HepG2 (cell line): ENCODE measurements at regions not wholly inside any gene's neighbourhood (a gene's known extent, or its start where the extent isn't known, plus 50 kb on each side); places are given as distances from the start of the nearest gene placed in this dataset.

ENCODE experiments used
- CC2D1A ChIP-seq: sonication (generic); formaldehyde crosslinking; IDR thresholded peaks from 2 replicates; pipeline ENCODE4 v1.8.1; 2023; ENCODE audit warnings: mild to moderate bottlenecking, missing genetic modification reagents
- CTCF ChIP-seq: sonication (generic); formaldehyde crosslinking; IDR thresholded peaks from 2 replicates; pipeline ENCODE4 v1.5.0; 2020; ENCODE audit warnings: mild to moderate bottlenecking, missing genetic modification reagents, moderate library complexity
- EP300 ChIP-seq, 3 experiments: sonication (generic) in 1 of 3; formaldehyde crosslinking in 1 of 3; IDR thresholded peaks; 2 replicates each; pipeline versions ENCODE4 v1.5.1 to v1.6.1; 2011 to 2020; ENCODE audit warnings: low read depth in 2 of 3, low read length in 2 of 3, borderline replicate concordance in 1 of 3, improper control_type of control experiment in 1 of 3, mild to moderate bottlenecking in 1 of 3, missing genetic modification reagents in 1 of 3, moderate library complexity in 1 of 3
- KLF12 ChIP-seq: sonication (generic); formaldehyde crosslinking; IDR thresholded peaks from 2 replicates; pipeline ENCODE4 v1.4.0; 2020; ENCODE audit warnings: missing genetic modification reagents, borderline replicate concordance
- NR2C2 ChIP-seq: sonication (generic); formaldehyde crosslinking; IDR thresholded peaks from 2 replicates; pipeline ENCODE4 v1.4.0; 2020; ENCODE audit warnings: missing genetic modification reagents, mild to moderate bottlenecking, moderate library complexity, borderline replicate concordance
- PBX2 ChIP-seq: IDR thresholded peaks from 2 replicates; pipeline ENCODE4 v1.6.1; 2016; ENCODE audit warnings: control low read depth
- POLR2AphosphoS5 ChIP-seq: IDR thresholded peaks from 2 replicates; pipeline ENCODE4 v1.6.1; 2012; ENCODE audit warnings: low read depth, low read length
- RELA ChIP-seq: sonication (generic); formaldehyde crosslinking; IDR thresholded peaks from 2 replicates; pipeline ENCODE4 v1.4.0; 2020; ENCODE audit warnings: missing genetic modification reagents
- SIN3B ChIP-seq: fragments of 150-350 bp; IDR thresholded peaks from 2 replicates; pipeline ENCODE4 v1.6.1; 2014; ENCODE audit warnings: low read length
- TBX3 ChIP-seq: fragments of 450-650 bp; IDR thresholded peaks from 2 replicates; pipeline ENCODE4 v1.6.1; 2017; ENCODE audit warnings: antibody characterized with exemption, mild to moderate bottlenecking, inconsistent platforms, borderline replicate concordance
- ZNF780A ChIP-seq: sonication (generic); formaldehyde crosslinking; IDR thresholded peaks from 2 replicates; pipeline ENCODE4 v1.8.0; 2022; ENCODE audit warnings: mild to moderate bottlenecking, missing genetic modification reagents, moderate library complexity
- ZSCAN20 ChIP-seq: sonication (generic); formaldehyde crosslinking; IDR thresholded peaks from 2 replicates; pipeline ENCODE4 v1.4.0; 2020; ENCODE audit warnings: missing genetic modification reagents, mild to moderate bottlenecking, borderline replicate concordance

GRCh38 chr7:52344015-52344414 lies 691.4 kb upstream of the POM121L12 start:
- TF ChIP-seq EP300 (IDR thresholded peaks at IDR 0.05; ENCODE audit: low read depth in 2 of 2, low read length in 2 of 2), result no peak
- no peak for TF ChIP-seq EP300 (CRISPR knock-in tag; IDR thresholded peaks at IDR 0.05; ENCODE audit: borderline replicate concordance)
- no peak for TF ChIP-seq PBX2 (CRISPR knock-in tag)
- TF ChIP-seq ZSCAN20, result no peak
- no peak for TF ChIP-seq CC2D1A (CRISPR knock-in tag)
- no peak for TF ChIP-seq SIN3B
- no peak for TF ChIP-seq ZNF780A
- TF ChIP-seq NR2C2, result no peak
- no peak for TF ChIP-seq CTCF (CRISPR knock-in tag)
- TF ChIP-seq RELA (CRISPR knock-in tag), result no peak
- no peak for TF ChIP-seq TBX3
- TF ChIP-seq KLF12 (CRISPR knock-in tag), result no peak
- TF ChIP-seq POLR2AphosphoS5, result no peak
